Vagina (tissue), 2 donors: ENCODE measurements at regions not wholly inside any gene's neighbourhood (a gene's known extent, or its start where the extent isn't known, plus 50 kb on each side); places are given as distances from the start of the nearest gene placed in this dataset.

Source experiments
- DNase-seq, 2 donors: peaks; one replicate each; pipeline ENCODE4 v3.0.0-alpha.2; 2017; ENCODE audit errors: extremely low spot score in 2 of 2
- H3K27ac ChIP-seq: fragments of 200-600 bp; sonication (generic); one replicate; pipeline ENCODE4 v1.5.1; 2019
- H3K27me3 ChIP-seq: fragments of 200-600 bp; sonication (generic); one replicate; pipeline ENCODE4 v1.5.1; 2019
- H3K36me3 ChIP-seq, 2 donors: fragments of 200-600 bp; sonication (generic); one replicate each; pipeline ENCODE4 v1.5.1; 2017 to 2019
- H3K4me1 ChIP-seq: fragments of 200-600 bp; sonication (generic); one replicate; pipeline ENCODE4 v1.5.1; 2019
- H3K4me3 ChIP-seq, 2 donors: fragments of 200-600 bp; sonication (generic); 1 replicate in 1 of 2; 2 replicates in 1 of 2; pipeline ENCODE4 v1.5.1; 2016 to 2019
- H3K9me3 ChIP-seq: fragments of 200-600 bp; sonication (generic); one replicate; pipeline ENCODE4 v1.5.1; 2019
- POLR2A ChIP-seq, 2 donors: fragments of 450-650 bp; IDR thresholded peaks; one replicate each; pipeline ENCODE4 v1.6.1; 2017; ENCODE audit warnings: antibody characterized with exemption in 2 of 2, mild to moderate bottlenecking in 2 of 2, moderate library complexity in 2 of 2
- POLR2AphosphoS5 ChIP-seq, 2 donors: sonication (generic); formaldehyde crosslinking; IDR thresholded peaks; one replicate each; pipeline ENCODE4 v1.9.0; 2017; ENCODE audit warnings: antibody characterized with exemption in 2 of 2, mild to moderate bottlenecking in 2 of 2, low read depth in 1 of 2; ENCODE audit not compliant: insufficient read depth in 1 of 2
- intact Hi-C: fragments of 100-400 bp; cut with DNase I; formaldehyde crosslinking; loops from one replicate; pipeline ENCODE4 v1.15.1; 2023
- TF ChIP-seq, protein P1 (sequence below), 3 experiments: fragments of 450-650 bp in 2 of 3; fragments of 200-600 bp in 1 of 3; sonication (generic) in 1 of 3; IDR thresholded peaks; one replicate each; pipeline ENCODE4 v1.5.1; 2017 to 2019; ENCODE audit warnings: antibody characterized with exemption in 3 of 3, mild to moderate bottlenecking in 2 of 3, moderate library complexity in 2 of 3

- intact Hi-C loops = no loop called here
- no peak overlapping the region for H3K4me3 ChIP-seq
- no peak overlapping the region for H3K27ac ChIP-seq
Observed at GRCh38 chr12:30450872-30451271, 244.8 kb downstream of the IPO8 start.

DNA sequence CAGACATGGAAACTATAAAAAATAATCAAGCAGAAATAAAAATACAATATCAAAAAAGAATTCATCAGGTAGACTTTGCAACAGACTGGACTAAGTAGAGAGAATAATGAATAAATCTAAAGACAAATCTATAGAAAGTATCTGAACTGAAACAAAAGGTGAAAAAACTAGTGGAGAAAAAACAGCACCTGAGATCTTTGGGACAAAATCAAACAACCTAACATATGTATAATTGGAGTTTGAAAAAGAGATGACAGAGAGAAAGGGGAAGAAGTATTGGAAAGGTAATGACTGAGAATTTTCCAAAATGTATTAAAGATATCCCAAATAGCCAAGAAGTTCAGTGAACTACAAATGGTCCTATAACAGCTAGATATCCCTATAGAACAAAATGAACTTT lies 245.4 kb downstream of the IPO8 start:
- TF ChIP-seq, protein P1, sequence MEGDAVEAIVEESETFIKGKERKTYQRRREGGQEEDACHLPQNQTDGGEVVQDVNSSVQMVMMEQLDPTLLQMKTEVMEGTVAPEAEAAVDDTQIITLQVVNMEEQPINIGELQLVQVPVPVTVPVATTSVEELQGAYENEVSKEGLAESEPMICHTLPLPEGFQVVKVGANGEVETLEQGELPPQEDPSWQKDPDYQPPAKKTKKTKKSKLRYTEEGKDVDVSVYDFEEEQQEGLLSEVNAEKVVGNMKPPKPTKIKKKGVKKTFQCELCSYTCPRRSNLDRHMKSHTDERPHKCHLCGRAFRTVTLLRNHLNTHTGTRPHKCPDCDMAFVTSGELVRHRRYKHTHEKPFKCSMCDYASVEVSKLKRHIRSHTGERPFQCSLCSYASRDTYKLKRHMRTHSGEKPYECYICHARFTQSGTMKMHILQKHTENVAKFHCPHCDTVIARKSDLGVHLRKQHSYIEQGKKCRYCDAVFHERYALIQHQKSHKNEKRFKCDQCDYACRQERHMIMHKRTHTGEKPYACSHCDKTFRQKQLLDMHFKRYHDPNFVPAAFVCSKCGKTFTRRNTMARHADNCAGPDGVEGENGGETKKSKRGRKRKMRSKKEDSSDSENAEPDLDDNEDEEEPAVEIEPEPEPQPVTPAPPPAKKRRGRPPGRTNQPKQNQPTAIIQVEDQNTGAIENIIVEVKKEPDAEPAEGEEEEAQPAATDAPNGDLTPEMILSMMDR (IDR thresholded peaks at IDR 0.05) = no peak
- TF ChIP-seq POLR2A (IDR thresholded peaks at IDR 0.05) (no peak), POLR2AphosphoS5 (IDR thresholded peaks at IDR 0.05; ENCODE audit: insufficient read depth in 1 of 2, low read depth in 1 of 2) (no peak)
- no peaks in the 10 kb centered on the region for H3K36me3 ChIP-seq
- H3K4me3 ChIP-seq = no peak overlapping the region
- no peaks in the 10 kb centered on the region for H3K27me3 ChIP-seq
- H3K4me1 ChIP-seq = no peaks in the 10 kb centered on the region
- no peaks in the 10 kb centered on the region for H3K9me3 ChIP-seq
- no peak overlapping the region for H3K27ac ChIP-seq
- DNase-seq = no peak
- intact Hi-C loops = no loop called here

More at GRCh38 chr12:30450872-30451271, 244.8 kb downstream of the IPO8 start:
- TF ChIP-seq, protein P1 (IDR thresholded peaks at IDR 0.05) = no peak
- TF ChIP-seq POLR2A (IDR thresholded peaks at IDR 0.05) = no peak
- TF ChIP-seq POLR2AphosphoS5 (IDR thresholded peaks at IDR 0.05; ENCODE audit: insufficient read depth in 1 of 2, low read depth in 1 of 2) = no peak
- Histone ChIP-seq H3K4me1 (no peaks in the 10 kb centered on the region), H3K36me3 (no peaks in the 10 kb centered on the region), H3K27me3 (no peaks in the 10 kb centered on the region), H3K9me3 (no peaks in the 10 kb centered on the region)
- no peak for DNase-seq

GRCh38 chr12:30448038-30448437 lies 247.6 kb downstream of the IPO8 start:
- no peak overlapping the region for H3K27ac ChIP-seq
- no peaks in the 10 kb centered on the region for H3K9me3 ChIP-seq
- H3K4me1 ChIP-seq = no peaks in the 10 kb centered on the region
- H3K4me3 ChIP-seq = no peak overlapping the region
- no peaks in the 10 kb centered on the region for H3K36me3 ChIP-seq
- TF ChIP-seq POLR2A (IDR thresholded peaks at IDR 0.05) (no peak), POLR2AphosphoS5 (IDR thresholded peaks at IDR 0.05; ENCODE audit: insufficient read depth in 1 of 2, low read depth in 1 of 2) (no peak)
- TF ChIP-seq, protein P1 (IDR thresholded peaks at IDR 0.05) = no peak
- H3K27me3 ChIP-seq = no peaks in the 10 kb centered on the region
- intact Hi-C loops = no loop called here
- no peak for DNase-seq

GRCh38 chr12:30447061-30447750 lies 248.5 kb downstream of the IPO8 start:
- Histone ChIP-seq H3K27ac (no peak overlapping the region), H3K36me3 (no peaks in the 10 kb centered on the region), H3K4me1 (no peaks in the 10 kb centered on the region), H3K4me3 (no peak overlapping the region), H3K27me3 (no peaks in the 10 kb centered on the region), H3K9me3 (no peaks in the 10 kb centered on the region)
- DNase-seq = no peak
- intact Hi-C loops = no loop called here
- TF ChIP-seq POLR2AphosphoS5 (IDR thresholded peaks at IDR 0.05; ENCODE audit: insufficient read depth in 1 of 2, low read depth in 1 of 2) = no peak
- TF ChIP-seq, protein P1 (IDR thresholded peaks at IDR 0.05) = no peak
- no peak for TF ChIP-seq POLR2A (IDR thresholded peaks at IDR 0.05)

DNA sequence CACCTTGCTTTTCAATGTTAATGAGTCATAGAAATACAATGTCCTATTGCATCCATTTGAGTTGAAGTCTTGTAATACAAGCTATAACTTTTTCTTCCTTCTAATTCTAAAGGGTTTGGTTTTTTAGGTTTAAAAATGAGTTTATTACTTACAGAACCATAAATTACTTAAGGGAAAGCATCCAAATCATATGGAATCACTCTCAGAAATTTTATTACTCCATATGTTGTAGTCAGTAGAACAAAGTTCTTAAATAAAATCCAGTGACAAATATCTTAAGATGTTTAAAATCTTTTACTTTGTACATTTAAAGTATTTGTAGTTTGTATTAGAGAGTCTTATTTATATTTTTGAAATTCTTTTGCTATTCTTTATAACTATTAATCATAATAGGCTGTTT lies 253.2 kb downstream of the IPO8 start:
- no peak for DNase-seq
- H3K4me3 ChIP-seq = no peak overlapping the region
- intact Hi-C loops = no loop called here
- no peak overlapping the region for H3K27ac ChIP-seq
- no peaks in the 10 kb centered on the region for H3K9me3 ChIP-seq
- H3K36me3 ChIP-seq = no peaks in the 10 kb centered on the region
- no peaks in the 10 kb centered on the region for H3K4me1 ChIP-seq
- TF ChIP-seq POLR2AphosphoS5 (IDR thresholded peaks at IDR 0.05; ENCODE audit: insufficient read depth in 1 of 2, low read depth in 1 of 2) = no peak
- TF ChIP-seq, protein P1 (IDR thresholded peaks at IDR 0.05) = no peak
- no peak for TF ChIP-seq POLR2A (IDR thresholded peaks at IDR 0.05)
- no peaks in the 10 kb centered on the region for H3K27me3 ChIP-seq
